Thyroid gland (tissue), 4 donors: ENCODE measurements at regions not wholly inside any gene's neighbourhood (a gene's known extent, or its start where the extent isn't known, plus 50 kb on each side); places are given as distances from the start of the nearest gene placed in this dataset.

Experiments used
- CTCF ChIP-seq, 6 experiments: fragments of 200-600 bp in 3 of 6; fragments of 450-650 bp in 3 of 6; sonication (generic) in 3 of 6; IDR thresholded peaks; one replicate each; pipeline ENCODE4 v1.5.1; 2016 to 2019; ENCODE audit warnings: antibody characterized with exemption in 6 of 6, mild to moderate bottlenecking in 2 of 6, inconsistent platforms in 1 of 6, moderate library complexity in 1 of 6
- POLR2A ChIP-seq, 2 donors: fragments of 450-650 bp; IDR thresholded peaks; one replicate each; pipeline ENCODE4 v1.6.1; 2017; ENCODE audit warnings: antibody characterized with exemption in 2 of 2, mild to moderate bottlenecking in 2 of 2, moderate library complexity in 1 of 2

GRCh38 chr17:77498791-77499698, 358.3 kb downstream of the SEC14L1 start:
- TF ChIP-seq POLR2A (IDR thresholded peaks at IDR 0.05), result no peak
- no peak for TF ChIP-seq CTCF (IDR thresholded peaks at IDR 0.05)
